ENCODE measurements at regions not wholly inside any gene's neighbourhood (a gene's known extent, or its start where the extent isn't known, plus 50 kb on each side); places are given as distances from the start of the nearest gene placed in this dataset.

DNA sequence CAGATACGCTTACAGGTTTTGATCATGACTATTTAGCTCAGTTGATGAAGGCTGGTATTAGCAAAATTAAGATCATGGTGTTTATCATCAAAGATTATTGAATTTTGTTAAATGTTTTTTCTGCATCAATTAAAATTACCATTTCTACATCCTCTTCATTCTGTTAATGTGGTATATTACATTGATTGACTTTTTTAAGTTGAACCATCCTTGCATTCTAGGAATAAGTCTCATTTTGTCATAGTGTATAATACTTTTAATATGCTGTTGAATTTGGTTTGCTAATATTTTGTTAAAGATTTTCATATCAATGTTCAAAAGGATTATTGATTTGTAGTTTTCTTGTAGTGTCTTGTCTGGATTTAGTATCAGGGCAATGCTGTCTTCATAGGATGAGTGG lies 142.4 kb downstream of the LYPLAL1 start:
- H3K4me2 ChIP-seq (ENCODE audit: low read depth, low read length, poor library complexity, severe bottlenecking), result no peak overlapping the region
- no peaks in the 10 kb centered on the region for H3K27me3 ChIP-seq (ENCODE audit: low read length)
- H3K9ac ChIP-seq (ENCODE audit: low read length), result no peak overlapping the region
- no peaks in the 10 kb centered on the region for H3K9me3 ChIP-seq (ENCODE audit: insufficient read depth, low read length)
- TF ChIP-seq EZH2phosphoT487 (conservative IDR thresholded peaks at IDR 0.05; ENCODE audit: low read length), result no peak
- TF ChIP-seq, protein P1, sequence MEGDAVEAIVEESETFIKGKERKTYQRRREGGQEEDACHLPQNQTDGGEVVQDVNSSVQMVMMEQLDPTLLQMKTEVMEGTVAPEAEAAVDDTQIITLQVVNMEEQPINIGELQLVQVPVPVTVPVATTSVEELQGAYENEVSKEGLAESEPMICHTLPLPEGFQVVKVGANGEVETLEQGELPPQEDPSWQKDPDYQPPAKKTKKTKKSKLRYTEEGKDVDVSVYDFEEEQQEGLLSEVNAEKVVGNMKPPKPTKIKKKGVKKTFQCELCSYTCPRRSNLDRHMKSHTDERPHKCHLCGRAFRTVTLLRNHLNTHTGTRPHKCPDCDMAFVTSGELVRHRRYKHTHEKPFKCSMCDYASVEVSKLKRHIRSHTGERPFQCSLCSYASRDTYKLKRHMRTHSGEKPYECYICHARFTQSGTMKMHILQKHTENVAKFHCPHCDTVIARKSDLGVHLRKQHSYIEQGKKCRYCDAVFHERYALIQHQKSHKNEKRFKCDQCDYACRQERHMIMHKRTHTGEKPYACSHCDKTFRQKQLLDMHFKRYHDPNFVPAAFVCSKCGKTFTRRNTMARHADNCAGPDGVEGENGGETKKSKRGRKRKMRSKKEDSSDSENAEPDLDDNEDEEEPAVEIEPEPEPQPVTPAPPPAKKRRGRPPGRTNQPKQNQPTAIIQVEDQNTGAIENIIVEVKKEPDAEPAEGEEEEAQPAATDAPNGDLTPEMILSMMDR (IDR thresholded peaks at IDR 0.05; ENCODE audit: insufficient read depth, low read length, poor library complexity, severe bottlenecking), result no peak
- H3K4me3 ChIP-seq (ENCODE audit: insufficient read depth, low read length, poor library complexity, severe bottlenecking), result no peak overlapping the region
- H3F3A ChIP-seq (ENCODE audit: insufficient read depth), result no peaks in the 10 kb centered on the region
- H4K20me1 ChIP-seq (ENCODE audit: low read depth, low read length), result no peaks in the 10 kb centered on the region
- H3K79me2 ChIP-seq (ENCODE audit: insufficient read depth, low read length), result no peaks in the 10 kb centered on the region
- no peaks in the 10 kb centered on the region for H3K9me2 ChIP-seq (replicated peaks; ENCODE audit: insufficient read depth, low read length)
- no peaks in the 10 kb centered on the region for H3K36me3 ChIP-seq (ENCODE audit: low read length)
- no peak overlapping the region for H3K27ac ChIP-seq (ENCODE audit: low read depth, low read length)
- H2AFZ ChIP-seq (ENCODE audit: low read depth, low read length, severe bottlenecking), result no peak overlapping the region

GRCh38 chr1:219313961-219314360 lies 140.3 kb downstream of the LYPLAL1 start:
- Histone ChIP-seq H3K27ac (ENCODE audit: low read depth, low read length) (no peak overlapping the region), H3K9me3 (ENCODE audit: insufficient read depth, low read length) (no peaks in the 10 kb centered on the region), H3F3A (ENCODE audit: insufficient read depth) (no peaks in the 10 kb centered on the region), H3K4me2 (ENCODE audit: low read depth, low read length, poor library complexity, severe bottlenecking) (no peak overlapping the region), H3K9ac (ENCODE audit: low read length) (no peak overlapping the region), H3K79me2 (ENCODE audit: insufficient read depth, low read length) (no peaks in the 10 kb centered on the region), H3K4me3 (ENCODE audit: insufficient read depth, low read length, poor library complexity, severe bottlenecking) (no peak overlapping the region), H3K36me3 (ENCODE audit: low read length) (no peaks in the 10 kb centered on the region), H4K20me1 (ENCODE audit: low read depth, low read length) (no peaks in the 10 kb centered on the region), H2AFZ (ENCODE audit: low read depth, low read length, severe bottlenecking) (no peak overlapping the region), H3K27me3 (ENCODE audit: low read length) (no peaks in the 10 kb centered on the region), H3K9me2 (replicated peaks; ENCODE audit: insufficient read depth, low read length) (no peaks in the 10 kb centered on the region)
- TF ChIP-seq EZH2phosphoT487 (conservative IDR thresholded peaks at IDR 0.05; ENCODE audit: low read length), result no peak
- TF ChIP-seq, protein P1 (IDR thresholded peaks at IDR 0.05; ENCODE audit: insufficient read depth, low read length, poor library complexity, severe bottlenecking), result no peak

DNA sequence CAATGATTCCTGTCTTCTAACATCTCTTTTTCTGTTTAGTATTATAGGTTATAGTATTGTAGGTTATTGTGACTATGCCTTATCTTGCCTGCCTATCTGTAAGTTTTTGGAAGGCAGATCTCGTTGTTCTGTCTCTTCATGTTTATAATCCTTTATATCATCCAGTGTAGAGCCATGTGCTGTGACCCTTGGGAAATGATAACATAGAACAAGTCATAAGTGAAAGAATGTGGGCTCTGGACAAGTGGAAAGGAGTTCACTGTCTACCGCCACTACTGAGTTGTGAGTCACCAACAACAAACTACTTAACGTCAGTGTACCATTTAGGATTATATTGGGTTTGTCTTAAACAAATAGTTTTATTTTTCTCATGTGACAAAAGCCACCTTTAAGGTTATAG lies 139.3 kb downstream of the LYPLAL1 start:
- Histone ChIP-seq H3K9ac (ENCODE audit: low read length) (no peak overlapping the region), H3K4me3 (ENCODE audit: insufficient read depth, low read length, poor library complexity, severe bottlenecking) (no peak overlapping the region), H3K27me3 (ENCODE audit: low read length) (no peaks in the 10 kb centered on the region), H3K27ac (ENCODE audit: low read depth, low read length) (no peak overlapping the region), H4K20me1 (ENCODE audit: low read depth, low read length) (no peaks in the 10 kb centered on the region), H3F3A (ENCODE audit: insufficient read depth) (no peaks in the 10 kb centered on the region), H3K36me3 (ENCODE audit: low read length) (no peaks in the 10 kb centered on the region), H3K79me2 (ENCODE audit: insufficient read depth, low read length) (no peaks in the 10 kb centered on the region), H3K9me3 (ENCODE audit: insufficient read depth, low read length) (no peaks in the 10 kb centered on the region), H3K9me2 (replicated peaks; ENCODE audit: insufficient read depth, low read length) (no peaks in the 10 kb centered on the region), H3K4me2 (ENCODE audit: low read depth, low read length, poor library complexity, severe bottlenecking) (no peak overlapping the region), H2AFZ (ENCODE audit: low read depth, low read length, severe bottlenecking) (no peak overlapping the region)
- TF ChIP-seq, protein P1 (IDR thresholded peaks at IDR 0.05; ENCODE audit: insufficient read depth, low read length, poor library complexity, severe bottlenecking), result no peak
